IMR-90 (cell line): ENCODE measurements at regions not wholly inside any gene's neighbourhood (a gene's known extent, or its start where the extent isn't known, plus 50 kb on each side); places are given as distances from the start of the nearest gene placed in this dataset.

ENCODE experiments used
- ATAC-seq: fragments of 200-7000 bp; cut with Tn5 transposase; 2 replicates; pipeline ENCODE4 v1.9.1; 2020; ENCODE audit warnings: low read depth, mild to moderate bottlenecking, moderate library complexity
- BruUV-seq: library from RNA; stranded (reverse); fragments of 400-500 nt; replicated peaks from 2 replicates; lab custom pipeline; 2021; lab: Mats Ljungman, UMichigan
- CTCF ChIA-PET: fragments of 300-600 bp; formaldehyde crosslinking; extraction: SDS; loops from one replicate; lab custom pipeline; 2021; ENCODE audit warnings: antibody characterized with exemption; lab: Yijun Ruan, JAX
- POLR2A ChIA-PET: fragments of 300-600 bp; sonication (Branson Sonifier 250); formaldehyde crosslinking; loops from one replicate; lab custom pipeline; 2022; ENCODE audit warnings: antibody characterized with exemption; ENCODE audit not compliant: unreplicated experiment; lab: Charles Lee
- DNase-seq: peaks from one replicate; pipeline ENCODE4 v3.0.0; 2013
- H2AFZ ChIP-seq: replicated peaks from 2 replicates; pipeline ENCODE3; 2013; ENCODE audit warnings: low read length, mild to moderate bottlenecking; ENCODE audit not compliant: poor library complexity
- H2AK5ac ChIP-seq: 2 replicates; pipeline ENCODE4 v1.6.1; 2013; ENCODE audit warnings: low read depth, low read length, inconsistent platforms
- H2AK9ac ChIP-seq: replicated peaks from 2 replicates; pipeline ENCODE3; 2013; ENCODE audit warnings: mild to moderate bottlenecking, low read depth, low read length, moderate library complexity; ENCODE audit not compliant: poor library complexity
- H2BK120ac ChIP-seq: 2 replicates; pipeline ENCODE4 v1.6.1; 2013; ENCODE audit warnings: low read depth, low read length, inconsistent platforms
- H2BK15ac ChIP-seq: 3 replicates; pipeline ENCODE4 v1.6.1; 2013; ENCODE audit warnings: low read depth, low read length, inconsistent platforms
- H2BK20ac ChIP-seq: 2 replicates; pipeline ENCODE4 v1.6.1; 2013; ENCODE audit warnings: low read depth, mild to moderate bottlenecking, inconsistent platforms, low read length, moderate library complexity
- H2BK5ac ChIP-seq: 2 replicates; pipeline ENCODE4 v1.6.1; 2013; ENCODE audit warnings: mild to moderate bottlenecking, low read depth, low read length, inconsistent platforms; ENCODE audit not compliant: poor library complexity, severe bottlenecking
- H3K14ac ChIP-seq: replicated peaks from 2 replicates; pipeline ENCODE4 v1.6.1; 2013; ENCODE audit warnings: low read depth, low read length, inconsistent platforms
- H3K18ac ChIP-seq: 2 replicates; pipeline ENCODE4 v1.6.1; 2013; ENCODE audit warnings: low read depth, low read length, control low read depth
- H3K23ac ChIP-seq: 2 replicates; pipeline ENCODE4 v1.6.1; 2013; ENCODE audit warnings: low read depth, low read length, inconsistent platforms
- H3K27ac ChIP-seq: 2 replicates; pipeline ENCODE4 v1.5.1; 2013; ENCODE audit warnings: mild to moderate bottlenecking, control low read depth, low read length; ENCODE audit not compliant: insufficient read depth
- H3K27me3 ChIP-seq: 2 replicates; pipeline ENCODE4 v1.6.1; 2013; ENCODE audit warnings: low read length; ENCODE audit not compliant: control insufficient read depth, insufficient read depth
- H3K36me3 ChIP-seq: 2 replicates; pipeline ENCODE4 v1.6.1; 2013; ENCODE audit warnings: low read length, mixed read lengths; ENCODE audit not compliant: control insufficient read depth, insufficient read depth
- H3K4ac ChIP-seq: 2 replicates; pipeline ENCODE4 v1.6.1; 2013; ENCODE audit warnings: low read depth, low read length, inconsistent platforms
- H3K4me1 ChIP-seq: 2 replicates; pipeline ENCODE4 v1.6.1; 2013; ENCODE audit warnings: low read length, mixed read lengths; ENCODE audit not compliant: control insufficient read depth, insufficient read depth
- H3K4me2 ChIP-seq: 2 replicates; pipeline ENCODE4 v1.6.1; 2013; ENCODE audit warnings: low read depth, mild to moderate bottlenecking, control low read depth, low read length, moderate library complexity
- H3K4me3 ChIP-seq: 2 replicates; pipeline ENCODE4 v1.5.1; 2013; ENCODE audit warnings: low read depth, mild to moderate bottlenecking, control low read depth, low read length, moderate library complexity; ENCODE audit not compliant: insufficient read depth
- H3K56ac ChIP-seq: 2 replicates; pipeline ENCODE4 v1.6.1; 2013; ENCODE audit warnings: low read length, inconsistent platforms; ENCODE audit not compliant: insufficient read depth; ENCODE audit errors: extremely low read depth
- H3K79me1 ChIP-seq, 2 experiments: 2 replicates each; pipeline ENCODE4 v1.6.1; 2013; ENCODE audit warnings: low read length in 2 of 2, inconsistent platforms in 1 of 2, low read depth in 1 of 2
- H3K9ac ChIP-seq: 2 replicates; pipeline ENCODE4 v1.6.1; 2013; ENCODE audit warnings: low read depth, low read length, control low read depth
- H3K9me1 ChIP-seq: 2 replicates; pipeline ENCODE4 v1.6.1; 2013; ENCODE audit warnings: low read length, inconsistent platforms; ENCODE audit not compliant: insufficient read depth
- H3K9me3 ChIP-seq: 2 replicates; pipeline ENCODE4 v1.6.1; 2013; ENCODE audit warnings: low read length; ENCODE audit not compliant: control insufficient read depth, insufficient read depth
- H4K20me1 ChIP-seq: 2 replicates; pipeline ENCODE4 v1.6.1; 2013; ENCODE audit warnings: low read length, inconsistent platforms; ENCODE audit not compliant: insufficient read depth
- H4K5ac ChIP-seq: 2 replicates; pipeline ENCODE4 v1.6.1; 2013; ENCODE audit warnings: mild to moderate bottlenecking, low read depth, low read length, control low read depth
- H4K8ac ChIP-seq, 2 experiments: 2 replicates each; pipeline ENCODE4 v1.6.1; 2013; ENCODE audit warnings: low read depth in 2 of 2, low read length in 2 of 2, control low read depth in 1 of 2, inconsistent platforms in 1 of 2
- H4K91ac ChIP-seq: 2 replicates; pipeline ENCODE4 v1.6.1; 2013; ENCODE audit warnings: low read depth, low read length, inconsistent platforms; ENCODE audit not compliant: insufficient read depth
- CHD1 ChIP-seq: IDR thresholded peaks from 2 replicates; pipeline ENCODE4 v1.6.1; 2012; ENCODE audit warnings: low read depth, low read length, improper control_type of control experiment
- MAFK ChIP-seq: IDR thresholded peaks from 2 replicates; pipeline ENCODE4 v1.6.1; 2012; ENCODE audit warnings: low read depth, low read length, improper control_type of control experiment
- NFE2L2 ChIP-seq: fragments of 150-350 bp; IDR thresholded peaks from 2 replicates; pipeline ENCODE4 v1.6.1; 2016; ENCODE audit warnings: low read depth, mild to moderate bottlenecking, low read length
- dilution Hi-C: fragments of 300-500 bp; cut with HindIII; formaldehyde crosslinking; loops from one replicate; pipeline ENCODE4 v1.14.3; 2018; ENCODE audit warnings: low sequenced_read_pairs; ENCODE audit not compliant: unreplicated experiment
- in situ Hi-C: fragments of 300-500 bp; cut with MboI; formaldehyde crosslinking; loops from 3 replicates; pipeline ENCODE4 v1.14.3; 2019; ENCODE audit warnings: low sequenced_read_pairs, inconsistent platforms, mixed read lengths
- intact Hi-C: fragments of 100-400 bp; cut with micrococcal nuclease; formaldehyde crosslinking; loops from 2 replicates; pipeline ENCODE4 v1.10.0; 2022

GRCh38 chr2:15855766-15856260, 84.5 kb upstream of the MYCN start:
- no peak overlapping the region for H3K56ac ChIP-seq
- no peak overlapping the region for H2AK9ac ChIP-seq
- DNase-seq: no peak
- CTCF ChIA-PET: interaction anchor here (0.6 to 0.8 kb wide), 2 partner anchors 105 to 167 kb away, joined by 3 read pairs; no protein-coding TSS in a partner anchor
- no peaks in the 10 kb centered on the region for H3K9me1 ChIP-seq
- no peak for TF ChIP-seq MAFK
- no peak for TF ChIP-seq CHD1
- TF ChIP-seq NFE2L2: no peak
- BruUV-seq: no TSS peak
- no peak overlapping the region for H3K4me3 ChIP-seq
- H2AFZ ChIP-seq: no peak overlapping the region
- H4K91ac ChIP-seq: no peak overlapping the region
- H4K8ac ChIP-seq: no peak overlapping the region
- H3K4ac ChIP-seq: no peak overlapping the region
- H4K20me1 ChIP-seq: no peaks in the 10 kb centered on the region
- H3K9ac ChIP-seq: no peak overlapping the region
- H2BK20ac ChIP-seq: no peak overlapping the region
- H3K4me1 ChIP-seq: no peaks in the 10 kb centered on the region
- no peaks in the 10 kb centered on the region for H3K36me3 ChIP-seq
- no peak overlapping the region for H3K4me2 ChIP-seq
- peaks cover 10% of the 10 kb centered on the region for H3K9me3 ChIP-seq
- H3K27me3 ChIP-seq: no peaks in the 10 kb centered on the region
- dilution Hi-C loops: no loop called here
- in situ Hi-C loops: no loop called here
- no peak overlapping the region for H3K27ac ChIP-seq
- no peak overlapping the region for H2BK15ac ChIP-seq
- H3K14ac ChIP-seq: no peak overlapping the region
- H3K79me1 ChIP-seq: no peaks in the 10 kb centered on the region
- H2AK5ac ChIP-seq: no peak overlapping the region
- H2BK120ac ChIP-seq: no peak overlapping the region
- H3K18ac ChIP-seq: no peak overlapping the region
- intact Hi-C loops: no loop called here
- ATAC-seq: no peak
- no peak overlapping the region for H3K23ac ChIP-seq
- POLR2A ChIA-PET: no interaction called here
- H4K5ac ChIP-seq: no peak overlapping the region
- no peak overlapping the region for H2BK5ac ChIP-seq
